Mesenchymal stem cell (in vitro differentiated cells and primary cell): ENCODE measurements at regions not wholly inside any gene's neighbourhood (a gene's known extent, or its start where the extent isn't known, plus 50 kb on each side); places are given as distances from the start of the nearest gene placed in this dataset.

Source experiments
- DNase-seq: peaks from one replicate; pipeline ENCODE4 v3.0.0-alpha.2; 2013
- H2AFZ ChIP-seq: one replicate; pipeline ENCODE4 v1.6.1; 2013; ENCODE audit warnings: low read depth, mild to moderate bottlenecking, control low read depth, inconsistent platforms, low read length, moderate library complexity
- H2AK5ac ChIP-seq: 2 replicates; pipeline ENCODE4 v1.6.1; 2013; ENCODE audit warnings: low read length, moderate library complexity, mild to moderate bottlenecking, inconsistent platforms; ENCODE audit not compliant: severe bottlenecking
- H2BK120ac ChIP-seq: one replicate; pipeline ENCODE4 v1.6.1; 2013; ENCODE audit warnings: low read depth, mild to moderate bottlenecking, inconsistent platforms, low read length, moderate library complexity
- H2BK12ac ChIP-seq, 2 experiments: one replicate each; pipeline ENCODE4 v1.6.1; 2013; ENCODE audit warnings: inconsistent platforms in 2 of 2, low read length in 2 of 2, mild to moderate bottlenecking in 2 of 2, moderate library complexity in 2 of 2, control low read depth in 1 of 2
- H2BK15ac ChIP-seq: one replicate; pipeline ENCODE4 v1.6.1; 2013; ENCODE audit warnings: mild to moderate bottlenecking, low read depth, inconsistent platforms; ENCODE audit not compliant: poor library complexity, severe bottlenecking
- H2BK5ac ChIP-seq: 2 replicates; pipeline ENCODE4 v1.6.1; 2013; ENCODE audit warnings: low read depth, mild to moderate bottlenecking, low read length, control low read depth, inconsistent platforms; ENCODE audit not compliant: poor library complexity, severe bottlenecking
- H3K14ac ChIP-seq, 2 experiments: one replicate each; pipeline ENCODE4 v1.6.1; 2013; ENCODE audit warnings: inconsistent platforms in 2 of 2, low read length in 2 of 2, control low read depth in 1 of 2, mild to moderate bottlenecking in 1 of 2, moderate library complexity in 1 of 2
- H3K18ac ChIP-seq, 2 experiments: one replicate each; pipeline ENCODE4 v1.6.1; 2013; ENCODE audit warnings: inconsistent platforms in 2 of 2, low read length in 2 of 2, control low read depth in 1 of 2, low read depth in 1 of 2, mild to moderate bottlenecking in 1 of 2
- H3K23ac ChIP-seq, 2 experiments: one replicate each; pipeline ENCODE4 v1.6.1; 2013; ENCODE audit warnings: inconsistent platforms in 2 of 2, low read length in 2 of 2, mild to moderate bottlenecking in 2 of 2, moderate library complexity in 2 of 2, control low read depth in 1 of 2
- H3K27ac ChIP-seq: 2 replicates; pipeline ENCODE4 v1.5.1; 2013; ENCODE audit warnings: mild to moderate bottlenecking, moderate library complexity, low read length, control low read depth, inconsistent platforms; ENCODE audit not compliant: poor library complexity, severe bottlenecking
- H3K27me3 ChIP-seq, 2 experiments: 2 replicates each; pipeline versions ENCODE4 v1.6.1 to v1.7.0; 2013; ENCODE audit warnings: low read length in 2 of 2, mild to moderate bottlenecking in 2 of 2, moderate library complexity in 2 of 2, control low read depth in 1 of 2, inconsistent platforms in 1 of 2; ENCODE audit not compliant: control insufficient read depth in 1 of 2, insufficient read depth in 1 of 2
- H3K36me3 ChIP-seq, 2 experiments: 2 replicates each; pipeline versions ENCODE4 v1.6.1 to v1.7.0; 2013; ENCODE audit warnings: low read length in 2 of 2, control low read depth in 1 of 2, inconsistent platforms in 1 of 2, low read depth in 1 of 2, mild to moderate bottlenecking in 1 of 2; ENCODE audit not compliant: insufficient read depth in 2 of 2, control insufficient read depth in 1 of 2
- H3K4ac ChIP-seq, 2 experiments: one replicate each; pipeline ENCODE4 v1.6.1; 2013; ENCODE audit warnings: inconsistent platforms in 2 of 2, low read length in 2 of 2, mild to moderate bottlenecking in 2 of 2, moderate library complexity in 2 of 2, control low read depth in 1 of 2, low read depth in 1 of 2
- H3K4me1 ChIP-seq: 2 replicates; pipeline ENCODE4 v1.6.1; 2013; ENCODE audit warnings: low read depth, low read length, control low read depth; ENCODE audit not compliant: control insufficient read depth, insufficient read depth
- H3K4me2 ChIP-seq: 2 replicates; pipeline ENCODE4 v1.6.1; 2013; ENCODE audit warnings: low read length, mild to moderate bottlenecking, inconsistent platforms; ENCODE audit not compliant: poor library complexity, severe bottlenecking
- H3K4me3 ChIP-seq, 2 experiments: 2 replicates each; pipeline versions ENCODE4 v1.5.1 to v1.7.0; 2013; ENCODE audit warnings: low read length in 2 of 2, mild to moderate bottlenecking in 2 of 2, control low read depth in 1 of 2, low read depth in 1 of 2; ENCODE audit not compliant: insufficient read depth in 1 of 2
- H3K79me1 ChIP-seq: replicated peaks from 2 replicates; pipeline ENCODE4 v1.6.1; 2013; ENCODE audit warnings: mild to moderate bottlenecking, control low read depth, low read length, inconsistent platforms; ENCODE audit not compliant: poor library complexity, severe bottlenecking
- H3K9ac ChIP-seq: 2 replicates; pipeline ENCODE4 v1.7.0; 2013; ENCODE audit warnings: mild to moderate bottlenecking, low read length, moderate library complexity
- H3K9me3 ChIP-seq: 2 replicates; pipeline ENCODE4 v1.7.0; 2013; ENCODE audit warnings: mild to moderate bottlenecking, low read length; ENCODE audit not compliant: control insufficient read depth
- H4K8ac ChIP-seq: one replicate; pipeline ENCODE4 v1.6.1; 2013; ENCODE audit warnings: inconsistent platforms, mild to moderate bottlenecking, low read length, moderate library complexity
- H4K91ac ChIP-seq: one replicate; pipeline ENCODE4 v1.6.1; 2013; ENCODE audit warnings: mild to moderate bottlenecking, low read length, inconsistent platforms
- WGBS: methylation state at CpG from one replicate; pipeline ENCODE4 v1.1.7; 2013; ENCODE audit warnings: mixed read lengths; 5-methylcytosine and 5-hydroxymethylcytosine counted together

GRCh38 chr14:86364634-86365033, 834.7 kb downstream of the FLRT2 start:
- Histone ChIP-seq H2BK15ac (no peak overlapping the region), H3K9ac (no peak overlapping the region)

GRCh38 chr14:86363576-86363975, 833.6 kb downstream of the FLRT2 start:
- Histone ChIP-seq H3K9ac (no peak overlapping the region), H3K9me3 (no peaks in the 10 kb centered on the region), H3K36me3 (no peaks in the 10 kb centered on the region), H3K4me1 (no peaks in the 10 kb centered on the region), H2BK12ac (no peak overlapping the region), H2BK5ac (no peak overlapping the region), H2BK120ac (no peak overlapping the region), H3K27me3 (no peaks in the 10 kb centered on the region), H3K4ac (no peak overlapping the region), H3K4me2 (no peak overlapping the region), H3K79me1 (no peaks in the 10 kb centered on the region), H2AFZ (no peak overlapping the region), H2AK5ac (no peak overlapping the region), H4K91ac (no peak overlapping the region), H3K18ac (no peak overlapping the region), H3K27ac (no peak overlapping the region), H3K23ac (no peak overlapping the region), H3K4me3 (no peak overlapping the region), H4K8ac (no peak overlapping the region), H2BK15ac (no peak overlapping the region), H3K14ac (no peak overlapping the region)
- no peak for DNase-seq
- 75% methylated on average over 1 of the region's 1 CpG for WGBS

More at GRCh38 chr14:86364634-86365033, 834.7 kb downstream of the FLRT2 start:
- Histone ChIP-seq H3K9me3 (no peaks in the 10 kb centered on the region), H3K14ac (peak overlapping the region in 1 of 2 experiments; percentile 44), H3K36me3 (no peaks in the 10 kb centered on the region), H3K27ac (no peak overlapping the region), H2BK5ac (no peak overlapping the region), H2AK5ac (no peak overlapping the region), H3K4me3 (no peak overlapping the region), H3K4me2 (no peak overlapping the region), H3K27me3 (no peaks in the 10 kb centered on the region), H3K4ac (no peak overlapping the region), H3K4me1 (no peaks in the 10 kb centered on the region), H3K18ac (no peak overlapping the region), H4K8ac (no peak overlapping the region), H3K79me1 (no peaks in the 10 kb centered on the region), H2BK120ac (no peak overlapping the region), H2BK12ac (no peak overlapping the region), H4K91ac (no peak overlapping the region), H2AFZ (no peak overlapping the region), H3K23ac (no peak overlapping the region)
- no peak for DNase-seq
- 97% methylated on average over 4 of the region's 4 CpGs for whole genome bisulfite sequencing

GRCh38 chr14:86363047-86363446, 833.1 kb downstream of the FLRT2 start:
- Histone ChIP-seq H3K4me1 (no peaks in the 10 kb centered on the region), H2AK5ac (no peak overlapping the region), H2AFZ (no peak overlapping the region), H2BK15ac (no peak overlapping the region), H3K4me2 (no peak overlapping the region), H3K36me3 (no peaks in the 10 kb centered on the region), H2BK5ac (no peak overlapping the region), H2BK120ac (no peak overlapping the region), H3K14ac (no peak overlapping the region), H3K9me3 (no peaks in the 10 kb centered on the region), H3K79me1 (no peaks in the 10 kb centered on the region), H3K9ac (no peak overlapping the region), H3K27ac (no peak overlapping the region), H3K23ac (no peak overlapping the region), H3K27me3 (no peaks in the 10 kb centered on the region), H2BK12ac (no peak overlapping the region), H4K8ac (no peak overlapping the region), H3K18ac (no peak overlapping the region), H4K91ac (no peak overlapping the region), H3K4me3 (no peak overlapping the region), H3K4ac (no peak overlapping the region)
- 77% methylated on average over 3 of the region's 4 CpGs for WGBS
- DNase-seq = no peak

- no peak overlapping the region for H2BK15ac ChIP-seq
- no peak overlapping the region for H2AK5ac ChIP-seq
- H3K79me1 ChIP-seq = no peaks in the 10 kb centered on the region
- no peak overlapping the region for H3K4ac ChIP-seq
- no peak overlapping the region for H4K8ac ChIP-seq
- H2AFZ ChIP-seq = no peak overlapping the region
- WGBS = 100% methylated on average over 1 of the region's 3 CpGs
- no peak overlapping the region for H3K14ac ChIP-seq
- no peak overlapping the region for H2BK120ac ChIP-seq
- no peak for DNase-seq
- H3K9me3 ChIP-seq = no peaks in the 10 kb centered on the region
- H3K36me3 ChIP-seq = no peaks in the 10 kb centered on the region
- H3K18ac ChIP-seq = no peak overlapping the region
- no peak overlapping the region for H3K27ac ChIP-seq
- H3K4me3 ChIP-seq = no peak overlapping the region
- no peak overlapping the region for H2BK5ac ChIP-seq
- no peak overlapping the region for H3K23ac ChIP-seq
- no peak overlapping the region for H4K91ac ChIP-seq
- no peak overlapping the region for H3K9ac ChIP-seq
- H3K4me1 ChIP-seq = no peaks in the 10 kb centered on the region
- H3K4me2 ChIP-seq = no peak overlapping the region
- no peak overlapping the region for H2BK12ac ChIP-seq
- no peaks in the 10 kb centered on the region for H3K27me3 ChIP-seq
Observed at GRCh38 chr14:86357876-86358275, 827.9 kb downstream of the FLRT2 start.
